ENCODE measurements at regions not wholly inside any gene's neighbourhood (a gene's known extent, or its start where the extent isn't known, plus 50 kb on each side); places are given as distances from the start of the nearest gene placed in this dataset.

GRCh38 chr16:50996166-50996829 lies 154.8 kb downstream of the SALL1 start:
- no peak for ATAC-seq
- no peak for DNase-seq (ENCODE audit: low spot score)

- ATAC-seq, result no peak
- no peak for DNase-seq (ENCODE audit: low spot score)
Measured at GRCh38 chr16:50994995-50995394, 156.1 kb downstream of the SALL1 start.

- peak; percentile 67 for ATAC-seq
Measured at GRCh38 chr16:50992350-50993032, 158.6 kb downstream of the SALL1 start.

GRCh38 chr16:50991436-50991835 lies 159.6 kb downstream of the SALL1 start:
- ATAC-seq (no peak), DNase-seq (ENCODE audit: low spot score) (no peak)

More at GRCh38 chr16:50992350-50993032, 158.6 kb downstream of the SALL1 start:
- DNase-seq (ENCODE audit: low spot score), result no peak

GRCh38 chr16:50991006-50991405 lies 160.1 kb downstream of the SALL1 start:
- DNase-seq (ENCODE audit: low spot score) (no peak), ATAC-seq (no peak)

- no peak for DNase-seq (ENCODE audit: low spot score)
- no peak for ATAC-seq
Measured at GRCh38 chr16:50989047-50989446, 162.0 kb downstream of the SALL1 start.

GRCh38 chr16:50988441-50988840 lies 162.6 kb downstream of the SALL1 start:
- ATAC-seq, result no peak
- DNase-seq (ENCODE audit: low spot score), result no peak

GRCh38 chr16:50986453-50986852 lies 164.6 kb downstream of the SALL1 start:
- DNase-seq (ENCODE audit: low spot score) (no peak), ATAC-seq (no peak)

- DNase-seq (ENCODE audit: low spot score) (no peak), ATAC-seq (no peak)
Measured at GRCh38 chr16:50985733-50986132, 165.3 kb downstream of the SALL1 start.

GRCh38 chr16:50984688-50985087 lies 166.4 kb downstream of the SALL1 start:
- DNase-seq (ENCODE audit: low spot score) (no peak), ATAC-seq (no peak)

GRCh38 chr16:50982808-50983207 lies 168.3 kb downstream of the SALL1 start:
- ATAC-seq (no peak), DNase-seq (ENCODE audit: low spot score) (no peak)

- ATAC-seq, result peak; percentile 93
- DNase-seq (ENCODE audit: low spot score), result peak; percentile 51
Measured at GRCh38 chr16:50981951-50982350, 169.1 kb downstream of the SALL1 start.

GRCh38 chr16:50980666-50981065 lies 170.4 kb downstream of the SALL1 start:
- no peak for DNase-seq (ENCODE audit: low spot score)
- no peak for ATAC-seq

- ATAC-seq (peak; percentile 67), DNase-seq (ENCODE audit: low spot score) (no peak)
Measured at GRCh38 chr16:50979806-50980620, 171.1 kb downstream of the SALL1 start.

- no peak for DNase-seq (ENCODE audit: low spot score)
Measured at GRCh38 chr16:50977138-50977537, 173.9 kb downstream of the SALL1 start.

GRCh38 chr16:50974438-50975036 lies 176.5 kb downstream of the SALL1 start:
- no peak for DNase-seq (ENCODE audit: low spot score)
- ATAC-seq, result peak; percentile 31

More at GRCh38 chr16:50977138-50977537, 173.9 kb downstream of the SALL1 start:
- no peak for ATAC-seq

- ATAC-seq (no peak), DNase-seq (ENCODE audit: low spot score) (no peak)
Measured at GRCh38 chr16:50972876-50973275, 178.2 kb downstream of the SALL1 start.

- ATAC-seq, result no peak
Measured at GRCh38 chr16:50970281-50970680, 180.8 kb downstream of the SALL1 start.

GRCh38 chr16:50967827-50968612 lies 183.1 kb downstream of the SALL1 start:
- no peak for ATAC-seq
- DNase-seq (ENCODE audit: low spot score), result no peak

More at GRCh38 chr16:50970281-50970680, 180.8 kb downstream of the SALL1 start:
- no peak for DNase-seq (ENCODE audit: low spot score)

- no peak for DNase-seq (ENCODE audit: low spot score)
Measured at GRCh38 chr16:50964491-50964890, 186.6 kb downstream of the SALL1 start.

More at GRCh38 chr16:50964491-50964890, 186.6 kb downstream of the SALL1 start:
- peak; percentile 68 for ATAC-seq

All from left lobe of liver (tissue), 2 donors.